ENCODE measurements at regions not wholly inside any gene's neighbourhood (a gene's known extent, or its start where the extent isn't known, plus 50 kb on each side); places are given as distances from the start of the nearest gene placed in this dataset.

DNA sequence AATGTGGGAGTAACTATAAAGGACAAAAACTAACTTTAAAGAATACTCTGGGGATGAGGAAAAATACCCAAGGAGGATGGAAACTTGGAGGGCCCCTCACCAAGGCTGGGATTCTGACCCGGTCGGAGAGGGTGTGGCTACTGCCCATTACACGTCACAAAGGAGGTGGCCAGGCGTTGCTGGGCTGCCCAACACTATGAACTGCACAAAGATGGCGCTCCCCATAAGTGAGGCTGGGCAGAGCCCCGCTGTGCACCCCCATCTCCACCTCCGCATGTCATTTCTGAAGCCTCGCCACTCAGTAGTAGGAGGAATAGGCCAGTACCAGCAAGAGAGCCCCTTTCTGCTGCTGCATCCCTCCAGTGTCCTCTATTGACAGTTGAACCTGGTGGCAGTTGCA, 290.1 kb upstream of the ZNF32 start:
- Histone ChIP-seq H3K36me3 (ENCODE audit: control insufficient read depth, insufficient read depth, low read length) (no peaks in the 10 kb centered on the region), H3K4me1 (ENCODE audit: control insufficient read depth, insufficient read depth, low read length, poor library complexity, severe bottlenecking) (no peaks in the 10 kb centered on the region), H3K4me3 (ENCODE audit: low read depth, low read length) (no peak overlapping the region), H3K27me3 (ENCODE audit: control insufficient read depth, insufficient read depth, low read length) (peaks cover 1% of the 10 kb centered on the region), H3K9me3 (ENCODE audit: control insufficient read depth in 2 of 2, low read length in 2 of 2) (no peaks in the 10 kb centered on the region), H3K27ac (ENCODE audit: insufficient read depth, low read length, poor library complexity, severe bottlenecking) (no peak overlapping the region)
- no peaks in the 10 kb centered on the region for H3K36me3 Mint-ChIP-seq
- no peak overlapping the region for H3K4me3 Mint-ChIP-seq
- H3K27me3 Mint-ChIP-seq = peaks cover 4% of the 10 kb centered on the region
- DNase-seq (no peak), ATAC-seq (ENCODE audit: low read depth in 2 of 2) (no peak)
- H3K27ac Mint-ChIP-seq = no peak overlapping the region
- H3K4me1 Mint-ChIP-seq = peaks cover 0 to 6% (median 1%) of the 10 kb centered on the region in 4 donors
- H3K9me3 Mint-ChIP-seq = no peaks in the 10 kb centered on the region

DNA sequence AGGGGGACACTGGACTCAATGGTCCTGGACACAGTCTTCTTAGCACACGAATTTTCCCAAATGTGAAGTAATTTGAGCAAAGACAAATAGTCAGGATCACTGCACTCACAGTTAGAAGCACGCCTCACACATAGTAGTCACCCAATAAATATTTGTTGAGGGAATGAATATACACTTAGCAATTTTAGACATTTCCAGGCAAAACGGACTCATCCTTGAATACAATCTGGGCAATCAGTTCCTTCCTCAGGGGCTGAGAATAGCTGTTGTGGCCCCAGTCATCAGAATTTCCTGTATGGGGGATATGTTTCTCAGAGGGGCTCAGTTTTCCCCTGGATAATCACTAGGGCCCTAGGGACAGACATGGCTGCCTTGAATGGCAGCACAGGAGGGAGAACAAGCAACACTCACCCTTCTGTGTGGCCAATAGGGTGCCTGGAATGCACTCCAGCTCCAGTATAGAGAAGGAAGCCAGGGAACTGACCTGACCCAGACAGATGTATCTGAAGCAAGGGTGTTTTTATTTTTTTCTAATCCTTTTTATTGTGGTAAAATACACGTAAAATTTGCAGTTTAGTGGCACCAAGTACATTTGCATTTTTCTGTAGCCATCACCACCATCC, 282.7 kb upstream of the ZNF32 start:
- no peak overlapping the region for H3K27ac ChIP-seq (ENCODE audit: insufficient read depth, low read length, poor library complexity, severe bottlenecking)
- H3K36me3 Mint-ChIP-seq = no peaks in the 10 kb centered on the region
- peaks cover 0 to 1% (median 0%) of the 10 kb centered on the region in 7 donors for H3K9me3 Mint-ChIP-seq
- no peak overlapping the region for H3K4me3 ChIP-seq (ENCODE audit: low read depth, low read length)
- no peak overlapping the region for H3K4me3 Mint-ChIP-seq
- DNase-seq (no peak), ATAC-seq (ENCODE audit: low read depth in 2 of 2) (no peak)
- H3K27ac Mint-ChIP-seq = no peak overlapping the region
- no peaks in the 10 kb centered on the region for H3K36me3 ChIP-seq (ENCODE audit: control insufficient read depth, insufficient read depth, low read length)
- H3K9me3 ChIP-seq (ENCODE audit: control insufficient read depth in 2 of 2, low read length in 2 of 2) = no peaks in the 10 kb centered on the region
- no peaks in the 10 kb centered on the region for H3K4me1 Mint-ChIP-seq
- H3K27me3 Mint-ChIP-seq = peaks cover 5% of the 10 kb centered on the region
- H3K4me1 ChIP-seq (ENCODE audit: control insufficient read depth, insufficient read depth, low read length, poor library complexity, severe bottlenecking) = no peaks in the 10 kb centered on the region
- H3K27me3 ChIP-seq (ENCODE audit: control insufficient read depth, insufficient read depth, low read length) = peaks cover 3% of the 10 kb centered on the region

DNA sequence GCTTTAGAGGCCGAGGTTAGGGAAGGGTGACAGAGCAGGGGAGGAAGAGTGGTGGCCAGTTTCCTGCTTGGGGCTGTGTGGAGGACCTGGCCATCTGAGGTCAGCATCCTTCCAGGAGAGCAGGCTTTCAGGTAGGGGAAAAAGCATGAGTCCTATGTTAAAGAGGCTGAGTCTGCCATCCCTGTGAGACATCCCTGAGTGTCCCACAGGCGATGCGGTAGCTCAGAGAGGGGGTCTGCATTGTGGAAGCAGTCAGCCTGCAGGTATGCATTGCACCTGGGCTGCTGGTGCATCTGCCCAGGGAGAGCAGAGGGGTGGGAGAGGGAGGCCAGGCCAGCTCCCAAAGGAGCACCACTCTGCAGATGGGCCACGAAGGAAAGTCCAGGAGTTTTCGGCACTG, 282.1 kb upstream of the ZNF32 start:
- Histone ChIP-seq H3K4me3 (ENCODE audit: low read depth, low read length) (no peak overlapping the region), H3K4me1 (ENCODE audit: control insufficient read depth, insufficient read depth, low read length, poor library complexity, severe bottlenecking) (no peaks in the 10 kb centered on the region), H3K9me3 (ENCODE audit: control insufficient read depth in 2 of 2, low read length in 2 of 2) (no peaks in the 10 kb centered on the region), H3K36me3 (ENCODE audit: control insufficient read depth, insufficient read depth, low read length) (no peaks in the 10 kb centered on the region), H3K27me3 (ENCODE audit: control insufficient read depth, insufficient read depth, low read length) (peaks cover 3% of the 10 kb centered on the region), H3K27ac (ENCODE audit: insufficient read depth, low read length, poor library complexity, severe bottlenecking) (no peak overlapping the region)
- no peak overlapping the region for H3K27ac Mint-ChIP-seq
- H3K27me3 Mint-ChIP-seq = peaks cover 5% of the 10 kb centered on the region
- peaks cover 0 to 1% (median 0%) of the 10 kb centered on the region in 7 donors for H3K9me3 Mint-ChIP-seq
- no peak overlapping the region for H3K4me3 Mint-ChIP-seq
- no peak for DNase-seq
- no peaks in the 10 kb centered on the region for H3K4me1 Mint-ChIP-seq
- H3K36me3 Mint-ChIP-seq = no peaks in the 10 kb centered on the region
- ATAC-seq (ENCODE audit: low read depth in 2 of 2) = no peak

DNA sequence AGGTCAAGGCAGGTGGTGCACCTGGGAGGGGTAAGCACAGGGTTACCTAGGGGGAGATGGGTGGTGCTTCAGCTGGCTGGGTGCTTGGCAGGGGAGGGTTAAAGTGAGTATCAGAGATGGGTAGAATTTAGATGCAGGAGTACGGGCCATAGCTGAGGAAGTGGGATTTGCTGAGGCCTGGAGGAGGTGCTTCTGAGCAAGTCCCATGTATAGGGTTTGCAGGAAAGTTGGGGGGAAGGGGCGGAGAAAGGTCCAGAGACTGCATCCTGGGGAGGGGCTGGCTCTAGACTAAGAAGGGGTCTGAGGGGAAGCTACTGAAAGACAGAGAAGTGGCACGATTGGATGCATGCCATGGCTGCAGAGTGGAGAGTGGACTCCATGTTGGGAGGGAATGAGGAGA, 281.6 kb upstream of the ZNF32 start:
- H3K36me3 Mint-ChIP-seq = no peaks in the 10 kb centered on the region
- Histone ChIP-seq H3K27me3 (ENCODE audit: control insufficient read depth, insufficient read depth, low read length) (peaks cover 2% of the 10 kb centered on the region), H3K4me1 (ENCODE audit: control insufficient read depth, insufficient read depth, low read length, poor library complexity, severe bottlenecking) (no peaks in the 10 kb centered on the region), H3K27ac (ENCODE audit: insufficient read depth, low read length, poor library complexity, severe bottlenecking) (no peak overlapping the region), H3K9me3 (ENCODE audit: control insufficient read depth in 2 of 2, low read length in 2 of 2) (no peaks in the 10 kb centered on the region), H3K36me3 (ENCODE audit: control insufficient read depth, insufficient read depth, low read length) (no peaks in the 10 kb centered on the region), H3K4me3 (ENCODE audit: low read depth, low read length) (no peak overlapping the region)
- no peaks in the 10 kb centered on the region for H3K4me1 Mint-ChIP-seq
- H3K27ac Mint-ChIP-seq = no peak overlapping the region
- DNase-seq (no peak), ATAC-seq (ENCODE audit: low read depth in 2 of 2) (no peak)
- H3K9me3 Mint-ChIP-seq = peaks cover 0 to 1% (median 0%) of the 10 kb centered on the region in 7 donors
- no peak overlapping the region for H3K4me3 Mint-ChIP-seq
- peaks cover 5% of the 10 kb centered on the region for H3K27me3 Mint-ChIP-seq

DNA sequence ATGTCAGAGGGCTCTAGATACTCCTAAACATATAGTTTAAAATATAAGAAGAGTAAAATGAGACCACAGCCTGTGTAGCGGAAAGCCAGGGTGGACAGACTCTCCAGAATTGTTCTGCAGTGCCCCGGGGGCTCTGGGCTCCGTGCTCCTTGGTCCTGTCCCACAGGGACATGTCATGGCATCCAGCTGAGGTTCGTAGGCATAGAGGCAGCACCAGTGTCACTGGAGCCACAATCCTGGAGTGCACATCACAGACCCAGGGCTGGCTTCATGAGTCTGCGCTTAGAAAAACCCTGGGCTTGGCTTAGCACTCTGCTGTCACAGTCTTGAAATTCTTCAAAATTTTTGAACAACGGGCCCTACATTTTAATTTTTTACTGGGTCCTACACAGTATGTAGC, 280.4 kb upstream of the ZNF32 start:
- no peaks in the 10 kb centered on the region for H3K4me1 Mint-ChIP-seq
- ATAC-seq (ENCODE audit: low read depth in 2 of 2) (no peak), DNase-seq (no peak)

DNA sequence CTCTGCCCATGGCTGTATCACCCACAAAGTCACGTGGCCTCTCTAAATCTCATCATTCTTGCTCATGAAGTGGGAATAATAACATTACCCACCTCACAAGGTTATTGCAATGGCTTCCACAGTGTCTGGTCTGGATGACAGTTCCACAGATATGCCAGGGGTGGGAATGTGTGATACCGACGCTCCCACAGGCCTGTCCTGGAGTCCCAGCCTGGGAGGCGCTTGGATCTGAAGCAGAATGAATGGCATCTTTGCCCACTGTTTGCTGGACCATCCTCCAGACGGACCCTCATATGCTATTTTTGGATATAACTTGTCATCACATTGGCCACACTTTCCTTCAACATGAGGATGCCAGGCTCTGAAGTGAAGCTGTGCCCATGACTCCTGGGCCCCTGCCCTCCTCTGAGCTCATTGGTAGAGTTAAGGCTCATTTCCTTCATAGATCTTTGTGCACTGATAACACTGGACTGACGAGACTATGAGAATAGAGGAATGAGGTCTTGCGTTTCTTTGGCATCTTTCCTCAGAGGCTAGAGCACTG, 279.8 kb upstream of the ZNF32 start:
- DNase-seq = no peak
- no peak overlapping the region for H3K4me3 ChIP-seq (ENCODE audit: low read depth, low read length)
- peaks cover 0 to 1% (median 0%) of the 10 kb centered on the region in 7 donors for H3K9me3 Mint-ChIP-seq
- no peaks in the 10 kb centered on the region for H3K4me1 Mint-ChIP-seq
- peaks cover 5% of the 10 kb centered on the region for H3K27me3 Mint-ChIP-seq
- ATAC-seq (ENCODE audit: low read depth in 2 of 2) = no peak
- no peaks in the 10 kb centered on the region for H3K9me3 ChIP-seq (ENCODE audit: control insufficient read depth in 2 of 2, low read length in 2 of 2)
- no peak overlapping the region for H3K4me3 Mint-ChIP-seq
- no peaks in the 10 kb centered on the region for H3K36me3 ChIP-seq (ENCODE audit: control insufficient read depth, insufficient read depth, low read length)
- no peak overlapping the region for H3K27ac Mint-ChIP-seq
- peaks cover 2% of the 10 kb centered on the region for H3K27me3 ChIP-seq (ENCODE audit: control insufficient read depth, insufficient read depth, low read length)
- no peaks in the 10 kb centered on the region for H3K4me1 ChIP-seq (ENCODE audit: control insufficient read depth, insufficient read depth, low read length, poor library complexity, severe bottlenecking)
- H3K36me3 Mint-ChIP-seq = no peaks in the 10 kb centered on the region
- H3K27ac ChIP-seq (ENCODE audit: insufficient read depth, low read length, poor library complexity, severe bottlenecking) = no peak overlapping the region

More for the DNA sequence above, 280.4 kb upstream of the ZNF32 start:
- Histone ChIP-seq H3K27me3 (ENCODE audit: control insufficient read depth, insufficient read depth, low read length) (peaks cover 2% of the 10 kb centered on the region), H3K4me1 (ENCODE audit: control insufficient read depth, insufficient read depth, low read length, poor library complexity, severe bottlenecking) (no peaks in the 10 kb centered on the region), H3K4me3 (ENCODE audit: low read depth, low read length) (no peak overlapping the region), H3K9me3 (ENCODE audit: control insufficient read depth in 2 of 2, low read length in 2 of 2) (no peaks in the 10 kb centered on the region), H3K36me3 (ENCODE audit: control insufficient read depth, insufficient read depth, low read length) (no peaks in the 10 kb centered on the region), H3K27ac (ENCODE audit: insufficient read depth, low read length, poor library complexity, severe bottlenecking) (no peak overlapping the region)
- Mint-ChIP-seq H3K27me3 (peaks cover 5% of the 10 kb centered on the region), H3K9me3 (peaks cover 0 to 1% (median 0%) of the 10 kb centered on the region in 7 donors), H3K27ac (no peak overlapping the region), H3K4me3 (no peak overlapping the region), H3K36me3 (no peaks in the 10 kb centered on the region)

GRCh38 chr10:43926875-43927406, 278.3 kb upstream of the ZNF32 start:
- Histone ChIP-seq H3K27ac (ENCODE audit: insufficient read depth, low read length, poor library complexity, severe bottlenecking) (no peak overlapping the region), H3K36me3 (ENCODE audit: control insufficient read depth, insufficient read depth, low read length) (no peaks in the 10 kb centered on the region), H3K4me3 (ENCODE audit: low read depth, low read length) (no peak overlapping the region), H3K27me3 (ENCODE audit: control insufficient read depth, insufficient read depth, low read length) (peaks cover 2% of the 10 kb centered on the region), H3K9me3 (ENCODE audit: control insufficient read depth in 2 of 2, low read length in 2 of 2) (no peaks in the 10 kb centered on the region), H3K4me1 (ENCODE audit: control insufficient read depth, insufficient read depth, low read length, poor library complexity, severe bottlenecking) (no peaks in the 10 kb centered on the region)
- ATAC-seq (ENCODE audit: low read depth in 2 of 2) (no peak), DNase-seq (no peak)
- H3K27me3 Mint-ChIP-seq = peaks cover 5% of the 10 kb centered on the region
- no peaks in the 10 kb centered on the region for H3K36me3 Mint-ChIP-seq
- H3K27ac Mint-ChIP-seq = no peak overlapping the region
- no peaks in the 10 kb centered on the region for H3K4me1 Mint-ChIP-seq
- peaks cover 0 to 1% (median 0%) of the 10 kb centered on the region in 7 donors for H3K9me3 Mint-ChIP-seq
- no peak overlapping the region for H3K4me3 Mint-ChIP-seq

GRCh38 chr10:43926371-43926770, 277.7 kb upstream of the ZNF32 start:
- Mint-ChIP-seq H3K4me1 (no peaks in the 10 kb centered on the region), H3K9me3 (peaks cover 0 to 2% (median 0%) of the 10 kb centered on the region in 7 donors), H3K36me3 (no peaks in the 10 kb centered on the region), H3K27ac (no peak overlapping the region), H3K27me3 (peaks cover 5% of the 10 kb centered on the region), H3K4me3 (no peak overlapping the region)
- ATAC-seq (ENCODE audit: low read depth in 2 of 2) = no peak
- no peaks in the 10 kb centered on the region for H3K36me3 ChIP-seq (ENCODE audit: control insufficient read depth, insufficient read depth, low read length)
- H3K4me1 ChIP-seq (ENCODE audit: control insufficient read depth, insufficient read depth, low read length, poor library complexity, severe bottlenecking) = no peaks in the 10 kb centered on the region
- no peak for DNase-seq
- H3K9me3 ChIP-seq (ENCODE audit: control insufficient read depth in 2 of 2, low read length in 2 of 2) = no peaks in the 10 kb centered on the region
- H3K27me3 ChIP-seq (ENCODE audit: control insufficient read depth, insufficient read depth, low read length) = no peaks in the 10 kb centered on the region
- H3K4me3 ChIP-seq (ENCODE audit: low read depth, low read length) = no peak overlapping the region
- H3K27ac ChIP-seq (ENCODE audit: insufficient read depth, low read length, poor library complexity, severe bottlenecking) = no peak overlapping the region
